Esophagus muscularis mucosa (tissue), 4 donors: ENCODE measurements at regions not wholly inside any gene's neighbourhood (a gene's known extent, or its start where the extent isn't known, plus 50 kb on each side); places are given as distances from the start of the nearest gene placed in this dataset.

Experiments used
- DNase-seq: peaks from one replicate; pipeline ENCODE4 v3.0.0-alpha.2; 2017; ENCODE audit errors: extremely low spot score
- H3K27ac ChIP-seq, 4 donors: fragments of 200-600 bp; sonication (generic); replicated peaks in 1 of 4; 1 replicate in 3 of 4; 2 replicates in 1 of 4; pipeline ENCODE4 v1.5.1; 2016 to 2019; ENCODE audit warnings: mild to moderate bottlenecking in 1 of 4
- H3K27me3 ChIP-seq, 4 donors: fragments of 200-600 bp; sonication (generic); one replicate each; pipeline versions ENCODE4 v1.5.1 to v1.6.0; 2016 to 2019
- H3K36me3 ChIP-seq, 4 donors: fragments of 200-600 bp; sonication (generic); one replicate each; pipeline ENCODE4 v1.5.1; 2016 to 2019
- H3K4me1 ChIP-seq, 4 donors: fragments of 200-600 bp; sonication (generic); one replicate each; pipeline ENCODE4 v1.5.1; 2016 to 2019
- H3K4me3 ChIP-seq, 4 donors: fragments of 200-600 bp; sonication (generic); 1 replicate in 2 of 4; 2 replicates in 2 of 4; pipeline ENCODE4 v1.5.1; 2016 to 2019; ENCODE audit warnings: mild to moderate bottlenecking in 4 of 4, moderate library complexity in 1 of 4
- H3K9me3 ChIP-seq, 4 donors: fragments of 200-600 bp; sonication (generic); 1 replicate in 3 of 4; 2 replicates in 1 of 4; pipeline ENCODE4 v1.5.1; 2016 to 2019
- EP300 ChIP-seq: sonication (generic); formaldehyde crosslinking; IDR thresholded peaks from one replicate; pipeline ENCODE4 v1.6.1; 2017; ENCODE audit warnings: antibody characterized with exemption
- POLR2A ChIP-seq: fragments of 450-650 bp; IDR thresholded peaks from one replicate; pipeline ENCODE4 v1.6.1; 2017; ENCODE audit warnings: antibody characterized with exemption, moderate library complexity, mild to moderate bottlenecking, low read depth
- POLR2AphosphoS5 ChIP-seq, 2 donors: sonication (generic); formaldehyde crosslinking; IDR thresholded peaks; one replicate each; pipeline ENCODE4 v1.6.1; 2017; ENCODE audit warnings: antibody characterized with exemption in 2 of 2
- WGBS: methylation state at CpG from one replicate; pipeline ENCODE4 v1.1.5; 2018; 5-methylcytosine and 5-hydroxymethylcytosine counted together
- intact Hi-C: fragments of 100-400 bp; cut with DNase I; formaldehyde crosslinking; loops from one replicate; pipeline ENCODE4 v1.15.1; 2023
- TF ChIP-seq, protein P1 (sequence below), 3 experiments: fragments of 200-600 bp in 2 of 3; fragments of 450-650 bp in 1 of 3; sonication (generic) in 2 of 3; IDR thresholded peaks; one replicate each; pipeline ENCODE4 v1.5.1; 2017 to 2019; ENCODE audit warnings: antibody characterized with exemption in 3 of 3, mild to moderate bottlenecking in 2 of 3, moderate library complexity in 1 of 3

DNA sequence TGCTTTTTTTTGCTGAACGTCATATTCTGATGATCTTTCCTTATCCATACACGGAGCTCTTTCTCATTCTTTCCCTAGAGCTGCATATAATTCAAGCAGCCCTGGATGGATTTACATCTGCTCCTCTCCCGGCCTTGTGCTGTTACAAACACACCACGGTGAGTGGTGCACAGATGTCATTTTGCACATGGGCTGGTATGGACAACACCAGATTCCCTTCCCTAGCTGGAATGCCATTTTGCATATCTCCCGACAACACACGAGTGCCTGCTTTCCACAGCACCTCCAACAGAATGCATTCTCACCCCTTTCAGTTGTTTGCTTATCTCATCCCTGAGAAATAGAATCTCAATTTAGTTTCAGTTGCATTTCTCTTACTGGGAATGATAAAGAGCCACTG, 69.5 kb upstream of the AFDN start:
- DNase-seq: no peak
- WGBS: 88% methylated on average over 6 of the region's 6 CpGs
- no peaks in the 10 kb centered on the region for H3K9me3 ChIP-seq
- H3K4me1 ChIP-seq: peaks cover 11 to 18% (median 16%) of the 10 kb centered on the region in 4 donors
- no peak overlapping the region for H3K27ac ChIP-seq
- H3K4me3 ChIP-seq: no peak overlapping the region
- intact Hi-C loops: no loop called here
- H3K27me3 ChIP-seq: no peaks in the 10 kb centered on the region
- TF ChIP-seq POLR2AphosphoS5 (IDR thresholded peaks at IDR 0.05): no peak
- TF ChIP-seq EP300: no peak
- TF ChIP-seq, protein P1, sequence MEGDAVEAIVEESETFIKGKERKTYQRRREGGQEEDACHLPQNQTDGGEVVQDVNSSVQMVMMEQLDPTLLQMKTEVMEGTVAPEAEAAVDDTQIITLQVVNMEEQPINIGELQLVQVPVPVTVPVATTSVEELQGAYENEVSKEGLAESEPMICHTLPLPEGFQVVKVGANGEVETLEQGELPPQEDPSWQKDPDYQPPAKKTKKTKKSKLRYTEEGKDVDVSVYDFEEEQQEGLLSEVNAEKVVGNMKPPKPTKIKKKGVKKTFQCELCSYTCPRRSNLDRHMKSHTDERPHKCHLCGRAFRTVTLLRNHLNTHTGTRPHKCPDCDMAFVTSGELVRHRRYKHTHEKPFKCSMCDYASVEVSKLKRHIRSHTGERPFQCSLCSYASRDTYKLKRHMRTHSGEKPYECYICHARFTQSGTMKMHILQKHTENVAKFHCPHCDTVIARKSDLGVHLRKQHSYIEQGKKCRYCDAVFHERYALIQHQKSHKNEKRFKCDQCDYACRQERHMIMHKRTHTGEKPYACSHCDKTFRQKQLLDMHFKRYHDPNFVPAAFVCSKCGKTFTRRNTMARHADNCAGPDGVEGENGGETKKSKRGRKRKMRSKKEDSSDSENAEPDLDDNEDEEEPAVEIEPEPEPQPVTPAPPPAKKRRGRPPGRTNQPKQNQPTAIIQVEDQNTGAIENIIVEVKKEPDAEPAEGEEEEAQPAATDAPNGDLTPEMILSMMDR (IDR thresholded peaks at IDR 0.05): no peak
- TF ChIP-seq POLR2A: no peak
- H3K36me3 ChIP-seq: no peaks in the 10 kb centered on the region

DNA sequence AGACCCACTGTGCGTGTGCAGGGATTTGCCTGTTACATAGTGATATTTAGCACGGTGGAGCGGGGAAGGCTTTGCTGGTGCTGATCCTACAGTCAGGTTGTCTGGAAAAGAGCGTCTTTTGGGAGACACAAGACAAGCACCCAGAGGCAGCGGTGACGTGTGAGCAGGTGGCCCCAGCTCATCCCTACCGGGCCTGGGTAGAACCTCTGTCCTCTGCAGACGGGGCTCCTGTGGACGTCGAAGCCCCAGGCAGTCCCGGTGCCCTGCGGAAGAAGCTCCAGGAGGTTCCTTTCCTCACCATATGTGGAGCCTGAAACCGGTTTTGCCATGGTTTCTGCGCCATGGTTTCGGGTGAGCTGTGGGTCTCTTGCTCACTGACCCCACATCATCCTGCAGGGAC, 68.9 kb upstream of the AFDN start:
- H3K4me3 ChIP-seq: no peak overlapping the region
- no peaks in the 10 kb centered on the region for H3K9me3 ChIP-seq
- 96% methylated on average over 5 of the region's 15 CpGs for WGBS
- peaks cover 11 to 19% (median 16%) of the 10 kb centered on the region in 4 donors for H3K4me1 ChIP-seq
- intact Hi-C loops: no loop called here
- H3K36me3 ChIP-seq: no peaks in the 10 kb centered on the region
- no peaks in the 10 kb centered on the region for H3K27me3 ChIP-seq
- TF ChIP-seq, protein P1 (IDR thresholded peaks at IDR 0.05): no peak
- TF ChIP-seq EP300 (no peak), POLR2AphosphoS5 (IDR thresholded peaks at IDR 0.05) (no peak), POLR2A (no peak)
- H3K27ac ChIP-seq: no peak overlapping the region
- DNase-seq: no peak

DNA sequence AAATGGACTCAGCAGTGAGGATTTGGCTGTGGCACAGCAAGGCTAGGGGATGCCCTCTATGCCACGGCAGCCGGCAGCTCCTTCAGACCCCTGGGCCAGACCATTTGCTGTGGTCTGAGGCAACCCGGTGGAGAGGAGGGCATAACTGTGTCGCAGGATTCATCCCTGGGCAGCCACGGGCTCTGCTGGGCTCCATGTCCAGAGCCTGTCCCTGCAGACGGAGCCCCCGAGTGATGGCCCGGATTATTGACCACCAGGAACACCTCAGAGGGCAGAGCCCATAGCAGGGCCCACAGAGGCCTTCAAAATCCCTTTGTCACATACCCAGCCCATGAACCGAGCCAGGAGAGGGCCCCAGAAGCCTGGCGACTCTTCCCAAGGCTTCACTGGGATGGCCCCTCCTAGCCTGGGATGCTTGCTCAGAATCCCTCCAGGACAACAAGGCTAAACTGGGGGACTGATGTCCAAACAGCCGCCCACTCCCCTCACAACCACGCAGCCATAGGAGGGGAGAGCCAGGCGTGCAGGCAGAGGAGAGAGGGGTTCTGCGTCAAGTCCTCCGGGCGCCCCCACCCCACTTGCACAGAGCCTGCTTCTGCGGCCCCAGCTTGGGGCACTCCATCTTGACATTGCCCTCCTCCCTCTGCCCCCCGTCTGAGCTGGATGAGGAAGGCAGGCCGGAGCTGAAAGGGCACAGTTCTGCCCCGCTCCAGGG, 68.2 kb upstream of the AFDN start:
- TF ChIP-seq POLR2A: no peak
- TF ChIP-seq EP300: no peak
- no peak for TF ChIP-seq POLR2AphosphoS5 (IDR thresholded peaks at IDR 0.05)
- TF ChIP-seq, protein P1 (IDR thresholded peaks at IDR 0.05): no peak
- H3K27ac ChIP-seq: no peak overlapping the region
- no peaks in the 10 kb centered on the region for H3K36me3 ChIP-seq
- peaks cover 11 to 19% (median 16%) of the 10 kb centered on the region in 4 donors for H3K4me1 ChIP-seq
- H3K4me3 ChIP-seq: no peak overlapping the region
- no peak for DNase-seq
- no peaks in the 10 kb centered on the region for H3K27me3 ChIP-seq
- intact Hi-C loops: no loop called here
- no peaks in the 10 kb centered on the region for H3K9me3 ChIP-seq
- 86% methylated on average over 16 of the region's 20 CpGs for WGBS

DNA sequence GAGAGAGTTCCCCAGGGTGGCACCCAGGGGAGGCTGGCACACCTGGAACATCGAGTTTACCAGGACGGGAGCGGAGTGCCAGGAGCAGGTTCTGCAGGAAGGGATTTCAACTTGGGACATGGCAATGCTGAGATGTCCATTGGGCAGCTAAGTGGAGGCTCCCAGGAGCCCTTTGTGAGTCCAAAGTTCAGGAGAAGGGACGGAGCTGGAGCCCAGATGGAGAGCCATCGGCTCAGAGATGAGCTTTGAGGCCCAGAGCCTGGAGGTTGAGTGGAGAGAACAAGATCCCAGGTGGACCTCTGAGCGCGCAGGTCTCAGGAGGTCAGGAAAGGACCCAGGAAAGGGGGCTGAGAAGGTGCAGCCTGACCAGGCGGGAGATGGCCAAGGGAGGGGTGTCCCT, 67.5 kb upstream of the AFDN start:
- WGBS: 96% methylated on average over 8 of the region's 8 CpGs
- no peak overlapping the region for H3K4me3 ChIP-seq
- DNase-seq: no peak
- no peaks in the 10 kb centered on the region for H3K9me3 ChIP-seq
- TF ChIP-seq POLR2AphosphoS5 (IDR thresholded peaks at IDR 0.05): no peak
- no peak for TF ChIP-seq POLR2A
- TF ChIP-seq, protein P1 (IDR thresholded peaks at IDR 0.05): no peak
- TF ChIP-seq EP300: no peak
- peaks cover 11 to 19% (median 16%) of the 10 kb centered on the region in 4 donors for H3K4me1 ChIP-seq
- intact Hi-C loops: no loop called here
- no peaks in the 10 kb centered on the region for H3K36me3 ChIP-seq
- H3K27me3 ChIP-seq: no peaks in the 10 kb centered on the region
- H3K27ac ChIP-seq: no peak overlapping the region

DNA sequence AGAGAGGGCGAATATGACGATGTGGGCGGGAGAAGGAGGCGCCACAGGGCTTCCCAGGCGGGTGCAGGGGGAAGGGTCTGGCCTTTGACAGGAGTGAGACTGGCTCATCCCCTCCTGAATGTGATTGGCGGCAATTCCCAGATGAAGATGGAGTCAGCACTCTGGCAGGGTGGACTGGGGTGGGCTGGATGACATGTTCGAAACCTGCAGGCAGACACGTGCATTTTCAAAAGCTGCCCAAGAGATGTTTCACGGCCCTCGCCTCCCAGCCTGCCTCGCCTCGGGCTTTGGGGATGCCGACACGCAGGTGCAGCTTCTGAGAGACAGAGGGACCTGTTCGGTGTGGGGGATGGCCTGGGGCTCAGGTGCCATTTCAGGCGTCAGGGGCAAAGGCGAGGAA, 66.8 kb upstream of the AFDN start:
- intact Hi-C loops: no loop called here
- H3K27ac ChIP-seq: no peak overlapping the region
- no peaks in the 10 kb centered on the region for H3K27me3 ChIP-seq
- no peak overlapping the region for H3K4me3 ChIP-seq
- DNase-seq: no peak
- peaks cover 11 to 19% (median 16%) of the 10 kb centered on the region in 4 donors for H3K4me1 ChIP-seq
- WGBS: 88% methylated on average over 17 of the region's 17 CpGs
- no peaks in the 10 kb centered on the region for H3K36me3 ChIP-seq
- H3K9me3 ChIP-seq: no peaks in the 10 kb centered on the region
- TF ChIP-seq POLR2AphosphoS5 (IDR thresholded peaks at IDR 0.05) (no peak), POLR2A (no peak), EP300 (no peak)
- TF ChIP-seq, protein P1 (IDR thresholded peaks at IDR 0.05): no peak
